GM12878 (cell line): ENCODE measurements at regions not wholly inside any gene's neighbourhood (a gene's known extent, or its start where the extent isn't known, plus 50 kb on each side); places are given as distances from the start of the nearest gene placed in this dataset.

Experiments
- ATF7 ChIP-seq: fragments of 450-650 bp; IDR thresholded peaks from 2 replicates; pipeline ENCODE4 v1.6.1; 2016; ENCODE audit warnings: low read depth, mild to moderate bottlenecking
- CEBPB ChIP-seq, 2 experiments: fragments of 150-350 bp in 1 of 2; IDR thresholded peaks; 2 replicates each; pipeline ENCODE4 v1.6.1; 2012 to 2014; ENCODE audit warnings: low read depth in 2 of 2, low read length in 2 of 2, borderline replicate concordance in 1 of 2, inconsistent platforms in 1 of 2
- FOXK2 ChIP-seq: fragments of 450-650 bp; IDR thresholded peaks from 2 replicates; pipeline ENCODE4 v1.6.1; 2017; ENCODE audit warnings: mild to moderate bottlenecking, moderate library complexity
- HDAC6 ChIP-seq: fragments of 200-600 bp; sonication (generic); IDR thresholded peaks from one replicate; pipeline ENCODE4 v1.8.0; 2017; ENCODE audit warnings: antibody characterized with exemption; ENCODE audit not compliant: unreplicated experiment
- JUND ChIP-seq: IDR thresholded peaks from 2 replicates; pipeline ENCODE4 v1.6.1; 2012; ENCODE audit warnings: low read depth, mild to moderate bottlenecking, low read length, improper control_type of control experiment, moderate library complexity
- SMC3 ChIP-seq: IDR thresholded peaks from 2 replicates; pipeline ENCODE4 v1.6.1; 2011; ENCODE audit warnings: low read length, improper control_type of control experiment, borderline replicate concordance
- SRF ChIP-seq, 2 experiments: IDR thresholded peaks; 2 replicates each; pipeline ENCODE4 v1.6.1; 2011; ENCODE audit warnings: low read depth in 2 of 2, low read length in 2 of 2, mild to moderate bottlenecking in 1 of 2, moderate library complexity in 1 of 2
- YY1 ChIP-seq: IDR thresholded peaks from 2 replicates; pipeline ENCODE4 v1.6.1; 2011; ENCODE audit warnings: low read depth, mild to moderate bottlenecking, low read length
- TF ChIP-seq, protein P1 (sequence below): fragments of 450-650 bp; IDR thresholded peaks from 2 replicates; pipeline ENCODE4 v1.6.1; 2018; ENCODE audit warnings: borderline replicate concordance, mild to moderate bottlenecking; ENCODE audit not compliant: partially characterized antibody
- TF ChIP-seq, protein P2 (sequence below): IDR thresholded peaks from 2 replicates; pipeline ENCODE4 v1.6.1; 2012; ENCODE audit warnings: low read depth, low read length, improper control_type of control experiment
- TF ChIP-seq, protein P3 (sequence below): IDR thresholded peaks from 2 replicates; pipeline ENCODE4 v1.6.1; 2011; ENCODE audit warnings: mild to moderate bottlenecking, low read depth, low read length, moderate library complexity; ENCODE audit not compliant: insufficient replicate concordance

DNA sequence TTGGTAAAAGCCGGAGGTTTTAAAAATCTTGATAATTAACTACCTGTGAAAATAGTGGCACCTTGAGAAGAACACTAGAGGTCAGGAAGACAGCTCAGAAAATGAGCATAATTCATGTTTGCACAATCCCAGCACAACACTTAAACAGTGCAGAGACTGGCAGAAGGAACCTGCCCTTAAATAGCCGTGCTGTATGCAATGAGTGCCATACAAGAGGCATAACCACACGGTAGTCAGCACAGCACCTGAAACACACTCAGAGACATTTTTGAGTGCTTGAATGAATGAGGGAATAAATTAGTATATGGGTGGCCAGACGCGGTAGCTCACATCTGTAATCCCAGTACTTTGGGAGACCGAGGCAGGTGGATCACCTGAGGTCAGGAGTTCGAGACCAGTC, 164.9 kb downstream of the PAX3 start (continued):
- TF ChIP-seq, protein P1, sequence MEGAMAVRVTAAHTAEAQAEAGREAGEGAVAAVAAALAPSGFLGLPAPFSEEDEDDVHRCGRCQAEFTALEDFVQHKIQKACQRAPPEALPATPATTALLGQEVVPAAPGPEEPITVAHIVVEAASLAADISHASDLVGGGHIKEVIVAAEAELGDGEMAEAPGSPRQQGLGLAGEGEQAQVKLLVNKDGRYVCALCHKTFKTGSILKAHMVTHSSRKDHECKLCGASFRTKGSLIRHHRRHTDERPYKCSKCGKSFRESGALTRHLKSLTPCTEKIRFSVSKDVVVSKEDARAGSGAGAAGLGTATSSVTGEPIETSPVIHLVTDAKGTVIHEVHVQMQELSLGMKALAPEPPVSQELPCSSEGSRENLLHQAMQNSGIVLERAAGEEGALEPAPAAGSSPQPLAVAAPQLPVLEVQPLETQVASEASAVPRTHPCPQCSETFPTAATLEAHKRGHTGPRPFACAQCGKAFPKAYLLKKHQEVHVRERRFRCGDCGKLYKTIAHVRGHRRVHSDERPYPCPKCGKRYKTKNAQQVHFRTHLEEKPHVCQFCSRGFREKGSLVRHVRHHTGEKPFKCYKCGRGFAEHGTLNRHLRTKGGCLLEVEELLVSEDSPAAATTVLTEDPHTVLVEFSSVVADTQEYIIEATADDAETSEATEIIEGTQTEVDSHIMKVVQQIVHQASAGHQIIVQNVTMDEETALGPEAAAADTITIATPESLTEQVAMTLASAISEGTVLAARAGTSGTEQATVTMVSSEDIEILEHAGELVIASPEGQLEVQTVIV, result no peak
- no peak for TF ChIP-seq CEBPB (IDR thresholded peaks at IDR 0.05; ENCODE audit: borderline replicate concordance in 1 of 2, low read depth in 2 of 2, low read length in 2 of 2)
- TF ChIP-seq JUND, result no peak
- TF ChIP-seq SMC3, result no peak
- TF ChIP-seq, protein P2, sequence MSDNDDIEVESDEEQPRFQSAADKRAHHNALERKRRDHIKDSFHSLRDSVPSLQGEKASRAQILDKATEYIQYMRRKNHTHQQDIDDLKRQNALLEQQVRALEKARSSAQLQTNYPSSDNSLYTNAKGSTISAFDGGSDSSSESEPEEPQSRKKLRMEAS, result no peak
- TF ChIP-seq, protein P3, sequence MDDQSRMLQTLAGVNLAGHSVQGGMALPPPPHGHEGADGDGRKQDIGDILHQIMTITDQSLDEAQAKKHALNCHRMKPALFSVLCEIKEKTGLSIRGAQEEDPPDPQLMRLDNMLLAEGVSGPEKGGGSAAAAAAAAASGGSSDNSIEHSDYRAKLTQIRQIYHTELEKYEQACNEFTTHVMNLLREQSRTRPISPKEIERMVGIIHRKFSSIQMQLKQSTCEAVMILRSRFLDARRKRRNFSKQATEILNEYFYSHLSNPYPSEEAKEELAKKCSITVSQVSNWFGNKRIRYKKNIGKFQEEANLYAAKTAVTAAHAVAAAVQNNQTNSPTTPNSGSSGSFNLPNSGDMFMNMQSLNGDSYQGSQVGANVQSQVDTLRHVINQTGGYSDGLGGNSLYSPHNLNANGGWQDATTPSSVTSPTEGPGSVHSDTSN, result no peak
- no peak for TF ChIP-seq ATF7
- no peak for TF ChIP-seq FOXK2
- TF ChIP-seq HDAC6, result no peak
- no peak for TF ChIP-seq SRF (IDR thresholded peaks at IDR 0.05; ENCODE audit: low read depth in 2 of 2, low read length in 2 of 2)
- TF ChIP-seq YY1, result no peak
